ENCODE measurements at regions not wholly inside any gene's neighbourhood (a gene's known extent, or its start where the extent isn't known, plus 50 kb on each side); places are given as distances from the start of the nearest gene placed in this dataset.

GRCh38 chrX:10387011-10387410 is 230.2 kb downstream of the CLCN4 start:
- DNase-seq (ENCODE audit: low spot score) (no peak), ATAC-seq (no peak)

- no peak for ATAC-seq
Observed at GRCh38 chrX:10390187-10390586, 230.2 kb downstream of the MID1 start.

GRCh38 chrX:10393241-10393640 is 227.1 kb downstream of the MID1 start:
- DNase-seq (ENCODE audit: low spot score) (no peak), ATAC-seq (no peak)

More at GRCh38 chrX:10390187-10390586, 230.2 kb downstream of the MID1 start:
- no peak for DNase-seq (ENCODE audit: low spot score)

DNA sequence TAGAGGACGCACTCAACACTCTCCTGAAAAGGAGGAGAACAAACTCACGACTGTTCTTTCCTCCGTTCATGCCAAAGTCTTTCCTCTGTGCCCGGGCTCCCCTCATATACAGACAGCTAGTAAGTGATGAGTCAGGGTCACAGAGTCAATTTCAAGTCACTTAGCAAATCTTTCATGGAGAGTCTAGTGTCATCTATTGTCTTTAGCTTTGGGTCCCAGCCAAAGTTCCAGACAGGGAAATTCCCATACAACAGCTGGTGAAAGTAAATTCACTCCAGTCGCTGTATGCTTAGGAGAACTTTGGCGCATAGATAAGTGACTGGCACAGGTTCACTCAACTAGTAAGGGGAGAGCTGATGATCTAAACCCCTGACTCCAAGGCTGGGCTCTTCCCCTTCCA is 226.5 kb downstream of the MID1 start:
- ATAC-seq (no peak), DNase-seq (ENCODE audit: low spot score) (no peak)

GRCh38 chrX:10395179-10395578 is 225.2 kb downstream of the MID1 start:
- no peak for DNase-seq (ENCODE audit: low spot score)
- no peak for ATAC-seq

All from left lobe of liver (tissue), 2 donors.